K562 (cell line): ENCODE measurements at regions not wholly inside any gene's neighbourhood (a gene's known extent, or its start where the extent isn't known, plus 50 kb on each side); places are given as distances from the start of the nearest gene placed in this dataset.

Experiments used
- BACH1 ChIP-seq: fragments of 200-800 bp; sonication (Bioruptor generic); IDR thresholded peaks from 2 replicates; pipeline ENCODE4 v1.6.1; 2016; ENCODE audit warnings: missing genetic modification characterization, missing compliant biosample characterization
- EGR1 ChIP-seq: fragments of 450-650 bp; conservative IDR thresholded peaks from 2 replicates; pipeline ENCODE4 v1.6.1; 2017; ENCODE audit warnings: mild to moderate bottlenecking
- NCOA2 ChIP-seq, 2 experiments: fragments of 450-650 bp; IDR thresholded peaks; 2 replicates each; pipeline ENCODE4 v1.6.1; 2018; ENCODE audit warnings: mild to moderate bottlenecking in 2 of 2, moderate library complexity in 1 of 2; ENCODE audit not compliant: partially characterized antibody in 2 of 2
- NR2C2 ChIP-seq, 2 experiments: fragments of 200-800 bp in 1 of 2; sonication (Bioruptor generic) in 1 of 2; sonication (generic) in 1 of 2; formaldehyde crosslinking in 1 of 2; IDR thresholded peaks; 2 replicates each; pipeline versions ENCODE4 v1.6.1 to v1.8.0; 2016 to 2022; ENCODE audit warnings: mild to moderate bottlenecking in 1 of 2, missing compliant biosample characterization in 1 of 2, missing genetic modification characterization in 1 of 2, missing genetic modification reagents in 1 of 2
- POLR2A ChIP-seq: fragments of 450-650 bp; conservative IDR thresholded peaks from 2 replicates; pipeline ENCODE4 v1.6.1; 2016
- POLR2AphosphoS5 ChIP-seq: IDR thresholded peaks from 2 replicates; pipeline ENCODE4 v1.6.1; 2011; ENCODE audit warnings: mild to moderate bottlenecking, low read depth, low read length, moderate library complexity; ENCODE audit not compliant: control insufficient read depth, insufficient read depth
- POU5F1 ChIP-seq: fragments of 150-350 bp; IDR thresholded peaks from 2 replicates; pipeline ENCODE4 v1.6.1; 2014; ENCODE audit warnings: borderline replicate concordance, low read length, low read depth, mild to moderate bottlenecking; ENCODE audit not compliant: partially characterized antibody
- SMC3 ChIP-seq: conservative IDR thresholded peaks from 2 replicates; pipeline ENCODE4 v1.6.1; 2011; ENCODE audit warnings: low read depth, low read length, improper control_type of control experiment; ENCODE audit not compliant: insufficient read depth
- TGIF2 ChIP-seq: sonication (generic); formaldehyde crosslinking; IDR thresholded peaks from 2 replicates; pipeline ENCODE4 v1.8.1; 2022; ENCODE audit warnings: mild to moderate bottlenecking, missing genetic modification reagents, moderate library complexity
- TF ChIP-seq, protein P1 (sequence below): sonication (generic); formaldehyde crosslinking; IDR thresholded peaks from 2 replicates; pipeline ENCODE4 v1.8.1; 2022; ENCODE audit warnings: missing genetic modification reagents
- TF ChIP-seq, protein P2 (sequence below): sonication (generic); formaldehyde crosslinking; IDR thresholded peaks from 2 replicates; pipeline ENCODE4 v1.9.0; 2022; ENCODE audit warnings: mild to moderate bottlenecking, missing genetic modification reagents

DNA sequence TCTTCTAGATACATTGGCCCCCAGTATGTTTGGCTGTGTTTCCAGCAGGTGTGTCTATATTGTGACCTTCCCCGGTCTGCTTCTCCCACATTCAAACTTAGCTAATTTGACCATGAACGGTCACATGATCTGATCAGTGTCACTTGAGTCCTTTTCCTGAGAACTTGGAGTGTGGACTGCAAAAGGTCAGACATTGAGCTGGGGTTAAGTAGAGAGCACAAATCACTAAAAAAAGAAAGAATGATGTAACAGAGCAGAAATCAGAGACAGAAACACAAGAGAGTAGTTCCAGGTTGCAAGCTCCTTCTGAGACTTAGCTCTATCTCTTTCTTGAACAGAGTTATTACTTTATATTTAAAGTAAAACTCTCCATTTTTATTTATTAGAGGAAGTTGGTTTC, 733.9 kb downstream of the CBLN4 start:
- TF ChIP-seq NR2C2 (CRISPR knock-in tag; IDR thresholded peaks at IDR 0.05) (no peak), NR2C2 (tag; IDR thresholded peaks at IDR 0.05) (no peak), POLR2A (no peak), NCOA2 (IDR thresholded peaks at IDR 0.05; ENCODE audit: partially characterized antibody in 2 of 2) (no peak), SMC3 (no peak), BACH1 (no peak), EGR1 (no peak), POU5F1 (no peak), TGIF2 (CRISPR knock-in tag) (no peak), POLR2AphosphoS5 (no peak)
- TF ChIP-seq, protein P1, sequence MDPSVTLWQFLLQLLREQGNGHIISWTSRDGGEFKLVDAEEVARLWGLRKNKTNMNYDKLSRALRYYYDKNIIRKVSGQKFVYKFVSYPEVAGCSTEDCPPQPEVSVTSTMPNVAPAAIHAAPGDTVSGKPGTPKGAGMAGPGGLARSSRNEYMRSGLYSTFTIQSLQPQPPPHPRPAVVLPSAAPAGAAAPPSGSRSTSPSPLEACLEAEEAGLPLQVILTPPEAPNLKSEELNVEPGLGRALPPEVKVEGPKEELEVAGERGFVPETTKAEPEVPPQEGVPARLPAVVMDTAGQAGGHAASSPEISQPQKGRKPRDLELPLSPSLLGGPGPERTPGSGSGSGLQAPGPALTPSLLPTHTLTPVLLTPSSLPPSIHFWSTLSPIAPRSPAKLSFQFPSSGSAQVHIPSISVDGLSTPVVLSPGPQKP (CRISPR knock-in tag) = no peak
- TF ChIP-seq, protein P2, sequence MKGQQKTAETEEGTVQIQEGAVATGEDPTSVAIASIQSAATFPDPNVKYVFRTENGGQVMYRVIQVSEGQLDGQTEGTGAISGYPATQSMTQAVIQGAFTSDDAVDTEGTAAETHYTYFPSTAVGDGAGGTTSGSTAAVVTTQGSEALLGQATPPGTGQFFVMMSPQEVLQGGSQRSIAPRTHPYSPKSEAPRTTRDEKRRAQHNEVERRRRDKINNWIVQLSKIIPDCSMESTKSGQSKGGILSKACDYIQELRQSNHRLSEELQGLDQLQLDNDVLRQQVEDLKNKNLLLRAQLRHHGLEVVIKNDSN = no peak
